ENCODE measurements at regions not wholly inside any gene's neighbourhood (a gene's known extent, or its start where the extent isn't known, plus 50 kb on each side); places are given as distances from the start of the nearest gene placed in this dataset.

- Histone ChIP-seq H3K4me1 (ENCODE audit: insufficient read depth, low read length) (no peaks in the 10 kb centered on the region), H3K4me3 (ENCODE audit: low read depth in 1 of 2, low read length in 2 of 2) (no peak overlapping the region), H3K9me3 (ENCODE audit: low read length) (no peaks in the 10 kb centered on the region), H3K36me3 (ENCODE audit: insufficient read depth, low read length) (no peaks in the 10 kb centered on the region), H3K27ac (ENCODE audit: low read depth, low read length) (no peak overlapping the region), H3K27me3 (ENCODE audit: control insufficient read depth in 1 of 2, insufficient read depth in 2 of 2, low read length in 2 of 2) (no peaks in the 10 kb centered on the region), H3K9ac (ENCODE audit: low read length) (no peak overlapping the region)
These were observed 888.0 kb upstream of the SLC39A10 start for GRCh38 chr2:194769030-194769429.

DNA sequence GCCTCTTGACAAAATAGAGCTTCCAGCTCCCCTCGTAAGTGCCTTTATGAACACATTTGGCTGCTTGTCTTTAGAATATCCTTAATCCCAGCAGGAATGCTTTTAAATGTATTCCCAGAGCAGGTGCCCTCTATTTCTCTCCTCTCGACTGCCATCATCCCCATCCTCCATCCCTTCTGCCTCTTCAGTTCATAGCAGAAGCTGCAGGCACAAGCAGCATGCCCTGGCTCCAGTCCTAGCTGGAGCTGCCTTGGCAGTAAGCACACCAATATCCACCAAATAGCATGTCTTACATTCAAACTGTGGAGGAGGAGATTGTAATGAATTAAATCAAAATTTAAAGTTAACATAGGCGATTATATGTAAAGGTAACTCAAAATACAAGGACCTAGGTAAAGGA is 891.3 kb upstream of the SLC39A10 start:
- no peaks in the 10 kb centered on the region for H3K4me1 ChIP-seq (ENCODE audit: insufficient read depth, low read length)
- H3K27me3 ChIP-seq (ENCODE audit: control insufficient read depth in 1 of 2, insufficient read depth in 2 of 2, low read length in 2 of 2), result no peaks in the 10 kb centered on the region
- no peak overlapping the region for H3K27ac ChIP-seq (ENCODE audit: low read depth, low read length)
- no peaks in the 10 kb centered on the region for H3K36me3 ChIP-seq (ENCODE audit: insufficient read depth, low read length)
- no peak overlapping the region for H3K9ac ChIP-seq (ENCODE audit: low read length)
- no peaks in the 10 kb centered on the region for H3K9me3 ChIP-seq (ENCODE audit: low read length)
- H3K4me3 ChIP-seq (ENCODE audit: low read depth in 1 of 2, low read length in 2 of 2), result no peak overlapping the region

- H3K27me3 ChIP-seq (ENCODE audit: control insufficient read depth in 1 of 2, insufficient read depth in 2 of 2, low read length in 2 of 2), result no peaks in the 10 kb centered on the region
- no peak overlapping the region for H3K27ac ChIP-seq (ENCODE audit: low read depth, low read length)
- H3K4me3 ChIP-seq (ENCODE audit: low read depth in 1 of 2, low read length in 2 of 2), result no peak overlapping the region
- no peak overlapping the region for H3K9ac ChIP-seq (ENCODE audit: low read length)
- no peaks in the 10 kb centered on the region for H3K36me3 ChIP-seq (ENCODE audit: insufficient read depth, low read length)
- no peaks in the 10 kb centered on the region for H3K4me1 ChIP-seq (ENCODE audit: insufficient read depth, low read length)
- H3K9me3 ChIP-seq (ENCODE audit: low read length), result no peaks in the 10 kb centered on the region
These were observed 906.1 kb upstream of the SLC39A10 start for GRCh38 chr2:194750926-194751325.

- H3K36me3 ChIP-seq (ENCODE audit: insufficient read depth, low read length), result no peaks in the 10 kb centered on the region
- H3K9ac ChIP-seq (ENCODE audit: low read length), result no peak overlapping the region
- no peaks in the 10 kb centered on the region for H3K27me3 ChIP-seq (ENCODE audit: control insufficient read depth in 1 of 2, insufficient read depth in 2 of 2, low read length in 2 of 2)
- H3K27ac ChIP-seq (ENCODE audit: low read depth, low read length), result no peak overlapping the region
- no peaks in the 10 kb centered on the region for H3K4me1 ChIP-seq (ENCODE audit: insufficient read depth, low read length)
- no peak overlapping the region for H3K4me3 ChIP-seq (ENCODE audit: low read depth in 1 of 2, low read length in 2 of 2)
- no peaks in the 10 kb centered on the region for H3K9me3 ChIP-seq (ENCODE audit: low read length)
These were observed 911.4 kb upstream of the SLC39A10 start for GRCh38 chr2:194745557-194746146.

GRCh38 chr2:194742706-194743105 is 914.3 kb upstream of the SLC39A10 start:
- no peaks in the 10 kb centered on the region for H3K9me3 ChIP-seq (ENCODE audit: low read length)
- H3K27ac ChIP-seq (ENCODE audit: low read depth, low read length), result no peak overlapping the region
- H3K9ac ChIP-seq (ENCODE audit: low read length), result no peak overlapping the region
- H3K4me1 ChIP-seq (ENCODE audit: insufficient read depth, low read length), result no peaks in the 10 kb centered on the region
- no peaks in the 10 kb centered on the region for H3K36me3 ChIP-seq (ENCODE audit: insufficient read depth, low read length)
- H3K27me3 ChIP-seq (ENCODE audit: control insufficient read depth in 1 of 2, insufficient read depth in 2 of 2, low read length in 2 of 2), result no peaks in the 10 kb centered on the region
- H3K4me3 ChIP-seq (ENCODE audit: low read depth in 1 of 2, low read length in 2 of 2), result no peak overlapping the region

GRCh38 chr2:194739217-194739616 is 917.8 kb upstream of the SLC39A10 start:
- Histone ChIP-seq H3K9me3 (ENCODE audit: low read length) (no peaks in the 10 kb centered on the region), H3K36me3 (ENCODE audit: insufficient read depth, low read length) (no peaks in the 10 kb centered on the region), H3K4me3 (ENCODE audit: low read depth in 1 of 2, low read length in 2 of 2) (no peak overlapping the region), H3K4me1 (ENCODE audit: insufficient read depth, low read length) (no peaks in the 10 kb centered on the region), H3K27me3 (ENCODE audit: control insufficient read depth in 1 of 2, insufficient read depth in 2 of 2, low read length in 2 of 2) (no peaks in the 10 kb centered on the region), H3K9ac (ENCODE audit: low read length) (no peak overlapping the region), H3K27ac (ENCODE audit: low read depth, low read length) (no peak overlapping the region)

- Histone ChIP-seq H3K27me3 (ENCODE audit: control insufficient read depth in 1 of 2, insufficient read depth in 2 of 2, low read length in 2 of 2) (no peaks in the 10 kb centered on the region), H3K9me3 (ENCODE audit: low read length) (no peaks in the 10 kb centered on the region), H3K27ac (ENCODE audit: low read depth, low read length) (no peak overlapping the region), H3K4me1 (ENCODE audit: insufficient read depth, low read length) (no peaks in the 10 kb centered on the region), H3K36me3 (ENCODE audit: insufficient read depth, low read length) (no peaks in the 10 kb centered on the region), H3K4me3 (ENCODE audit: low read depth in 1 of 2, low read length in 2 of 2) (no peak overlapping the region), H3K9ac (ENCODE audit: low read length) (no peak overlapping the region)
These were observed 921.0 kb upstream of the SLC39A10 start for GRCh38 chr2:194735837-194736542.

GRCh38 chr2:194730266-194730665 is 926.8 kb upstream of the SLC39A10 start:
- no peaks in the 10 kb centered on the region for H3K27me3 ChIP-seq (ENCODE audit: control insufficient read depth in 1 of 2, insufficient read depth in 2 of 2, low read length in 2 of 2)
- no peaks in the 10 kb centered on the region for H3K36me3 ChIP-seq (ENCODE audit: insufficient read depth, low read length)
- no peak overlapping the region for H3K27ac ChIP-seq (ENCODE audit: low read depth, low read length)
- no peak overlapping the region for H3K4me3 ChIP-seq (ENCODE audit: low read depth in 1 of 2, low read length in 2 of 2)
- no peaks in the 10 kb centered on the region for H3K9me3 ChIP-seq (ENCODE audit: low read length)
- no peaks in the 10 kb centered on the region for H3K4me1 ChIP-seq (ENCODE audit: insufficient read depth, low read length)
- no peak overlapping the region for H3K9ac ChIP-seq (ENCODE audit: low read length)

DNA sequence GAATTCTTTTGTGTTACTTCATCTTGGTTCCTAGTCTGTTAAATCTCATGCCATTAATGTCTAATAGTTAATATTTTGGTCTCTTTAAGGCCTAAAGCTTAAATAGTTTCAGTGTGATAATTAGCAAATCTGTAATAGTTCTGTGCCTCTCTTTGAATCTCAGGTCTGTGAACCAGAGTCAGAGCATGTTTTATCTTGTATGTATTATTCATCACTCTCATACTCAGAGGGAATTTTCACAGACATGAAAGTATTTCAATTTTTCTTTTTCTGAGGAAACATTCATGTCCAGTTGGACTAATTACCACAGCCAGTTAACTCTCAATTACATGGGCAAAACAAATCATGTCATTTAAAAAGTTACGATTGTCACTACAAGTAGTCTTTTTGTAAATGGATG is 931.9 kb upstream of the SLC39A10 start:
- no peak overlapping the region for H3K27ac ChIP-seq (ENCODE audit: low read depth, low read length)
- H3K27me3 ChIP-seq (ENCODE audit: control insufficient read depth in 1 of 2, insufficient read depth in 2 of 2, low read length in 2 of 2), result no peaks in the 10 kb centered on the region
- H3K36me3 ChIP-seq (ENCODE audit: insufficient read depth, low read length), result no peaks in the 10 kb centered on the region
- H3K4me1 ChIP-seq (ENCODE audit: insufficient read depth, low read length), result no peaks in the 10 kb centered on the region
- H3K4me3 ChIP-seq (ENCODE audit: low read depth in 1 of 2, low read length in 2 of 2), result no peak overlapping the region
- H3K9me3 ChIP-seq (ENCODE audit: low read length), result no peaks in the 10 kb centered on the region
- H3K9ac ChIP-seq (ENCODE audit: low read length), result no peak overlapping the region

- Histone ChIP-seq H3K4me3 (ENCODE audit: low read depth in 1 of 2, low read length in 2 of 2) (no peak overlapping the region), H3K9me3 (ENCODE audit: low read length) (no peaks in the 10 kb centered on the region), H3K36me3 (ENCODE audit: insufficient read depth, low read length) (no peaks in the 10 kb centered on the region)
These were observed 933.6 kb upstream of the SLC39A10 start for GRCh38 chr2:194723446-194723845.

DNA sequence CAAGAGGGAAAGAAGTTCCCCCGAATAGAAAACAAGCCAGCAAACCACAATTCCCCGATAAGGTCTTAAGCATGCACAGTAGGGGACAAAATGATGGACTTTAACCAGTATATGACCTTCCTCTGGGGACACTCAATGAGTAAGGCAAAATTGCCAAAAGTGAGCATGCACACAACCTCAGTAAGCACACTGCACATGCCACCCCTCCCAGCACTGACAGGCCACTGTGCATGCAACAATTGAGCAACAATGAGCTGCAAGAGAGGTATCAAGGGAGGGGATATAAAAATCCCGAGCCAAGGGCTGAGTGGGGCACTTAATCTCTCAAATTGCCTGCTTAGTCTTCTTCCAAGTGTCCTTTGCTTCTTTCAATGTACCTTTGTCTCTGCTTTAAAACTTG is 935.8 kb upstream of the SLC39A10 start:
- Histone ChIP-seq H3K27ac (ENCODE audit: low read depth, low read length) (no peak overlapping the region), H3K4me3 (ENCODE audit: low read depth in 1 of 2, low read length in 2 of 2) (no peak overlapping the region), H3K9ac (ENCODE audit: low read length) (no peak overlapping the region), H3K27me3 (ENCODE audit: control insufficient read depth in 1 of 2, insufficient read depth in 2 of 2, low read length in 2 of 2) (no peaks in the 10 kb centered on the region), H3K4me1 (ENCODE audit: insufficient read depth, low read length) (no peaks in the 10 kb centered on the region), H3K9me3 (ENCODE audit: low read length) (no peaks in the 10 kb centered on the region), H3K36me3 (ENCODE audit: insufficient read depth, low read length) (no peaks in the 10 kb centered on the region)

More at GRCh38 chr2:194723446-194723845, 933.6 kb upstream of the SLC39A10 start:
- Histone ChIP-seq H3K27ac (ENCODE audit: low read depth, low read length) (no peak overlapping the region), H3K9ac (ENCODE audit: low read length) (no peak overlapping the region), H3K27me3 (ENCODE audit: control insufficient read depth in 1 of 2, insufficient read depth in 2 of 2, low read length in 2 of 2) (no peaks in the 10 kb centered on the region), H3K4me1 (ENCODE audit: insufficient read depth, low read length) (no peaks in the 10 kb centered on the region)

DNA sequence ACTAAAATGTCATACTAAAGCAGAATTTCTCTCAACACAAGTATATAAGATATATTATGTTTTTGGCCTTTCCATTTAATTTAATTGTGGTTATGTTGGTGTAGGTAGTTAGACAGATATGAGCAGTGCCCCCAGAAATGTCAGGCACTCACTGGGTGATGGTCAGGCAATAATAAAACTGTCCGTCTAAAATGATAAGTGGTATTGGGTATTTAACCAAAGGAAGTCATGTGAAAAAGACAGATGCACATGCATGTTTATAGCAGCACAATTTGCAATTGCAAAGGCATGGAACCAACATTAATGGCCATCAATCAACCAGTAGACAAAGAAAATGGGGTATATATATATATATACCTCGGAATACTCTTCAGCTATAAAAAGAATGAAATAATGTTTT is 936.6 kb upstream of the SLC39A10 start:
- H3K27ac ChIP-seq (ENCODE audit: low read depth, low read length), result no peak overlapping the region
- H3K4me1 ChIP-seq (ENCODE audit: insufficient read depth, low read length), result no peaks in the 10 kb centered on the region
- H3K9me3 ChIP-seq (ENCODE audit: low read length), result no peaks in the 10 kb centered on the region
- H3K9ac ChIP-seq (ENCODE audit: low read length), result no peak overlapping the region
- H3K27me3 ChIP-seq (ENCODE audit: control insufficient read depth in 1 of 2, insufficient read depth in 2 of 2, low read length in 2 of 2), result no peaks in the 10 kb centered on the region
- no peak overlapping the region for H3K4me3 ChIP-seq (ENCODE audit: low read depth in 1 of 2, low read length in 2 of 2)
- no peaks in the 10 kb centered on the region for H3K36me3 ChIP-seq (ENCODE audit: insufficient read depth, low read length)

All from muscle layer of colon (tissue), 2 donors.